GM19025 (cell line): ENCODE measurements at regions not wholly inside any gene's neighbourhood (a gene's known extent, or its start where the extent isn't known, plus 50 kb on each side); places are given as distances from the start of the nearest gene placed in this dataset.

Experiments used
- ATAC-seq: cut with Tn5 transposase; IDR thresholded peaks from one replicate; pipeline ENCODE4 v1.9.1; 2021; ENCODE audit warnings: mild to moderate bottlenecking, low read depth, moderate library complexity; ENCODE audit not compliant: unreplicated experiment

GRCh38 chr18:68469049-68469625, 245.8 kb downstream of the TMX3 start:
- no peak for ATAC-seq

GRCh38 chr18:68467957-68468356, 247.0 kb downstream of the TMX3 start:
- ATAC-seq, result no peak

DNA sequence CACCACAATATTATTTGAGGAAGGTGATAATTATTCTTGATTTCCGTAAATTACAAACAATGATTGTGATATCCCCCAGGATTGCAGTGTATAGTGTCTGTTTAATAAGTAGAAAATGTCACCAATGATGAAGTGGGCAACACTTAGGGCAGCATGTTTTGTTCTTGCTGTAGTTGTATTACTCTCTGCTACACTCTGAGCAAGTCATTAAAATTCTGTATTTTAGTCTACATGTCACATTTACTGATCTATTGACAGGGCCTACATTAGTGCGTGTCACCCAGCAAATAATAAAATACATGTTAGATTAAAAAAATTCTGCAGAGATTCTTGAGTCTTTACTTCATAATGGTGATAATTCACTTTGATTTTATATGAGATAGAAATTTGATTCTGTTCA, 247.6 kb downstream of the TMX3 start:
- ATAC-seq, result no peak

GRCh38 chr18:68466672-68467071, 248.2 kb downstream of the TMX3 start:
- ATAC-seq, result no peak

DNA sequence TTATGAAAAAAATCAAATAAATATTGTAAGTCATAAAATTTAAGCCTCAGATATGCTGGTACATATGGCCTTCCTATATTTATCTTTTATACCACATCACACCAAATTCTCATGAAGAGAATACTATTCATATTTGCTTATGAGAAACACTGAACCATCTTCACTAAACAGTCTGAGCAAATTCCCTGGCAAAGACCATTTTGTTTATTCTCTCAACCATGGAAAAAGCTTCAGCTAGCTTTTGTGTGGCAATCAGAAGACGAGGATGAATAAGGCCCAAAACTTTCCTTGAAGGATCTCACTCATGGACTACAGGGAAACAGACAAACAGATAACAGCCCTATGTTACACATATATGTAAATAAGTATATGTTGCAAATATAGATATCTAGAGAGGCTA, 252.1 kb downstream of the TMX3 start:
- ATAC-seq, result no peak

GRCh38 chr18:68462148-68462547, 252.8 kb downstream of the TMX3 start:
- no peak for ATAC-seq

DNA sequence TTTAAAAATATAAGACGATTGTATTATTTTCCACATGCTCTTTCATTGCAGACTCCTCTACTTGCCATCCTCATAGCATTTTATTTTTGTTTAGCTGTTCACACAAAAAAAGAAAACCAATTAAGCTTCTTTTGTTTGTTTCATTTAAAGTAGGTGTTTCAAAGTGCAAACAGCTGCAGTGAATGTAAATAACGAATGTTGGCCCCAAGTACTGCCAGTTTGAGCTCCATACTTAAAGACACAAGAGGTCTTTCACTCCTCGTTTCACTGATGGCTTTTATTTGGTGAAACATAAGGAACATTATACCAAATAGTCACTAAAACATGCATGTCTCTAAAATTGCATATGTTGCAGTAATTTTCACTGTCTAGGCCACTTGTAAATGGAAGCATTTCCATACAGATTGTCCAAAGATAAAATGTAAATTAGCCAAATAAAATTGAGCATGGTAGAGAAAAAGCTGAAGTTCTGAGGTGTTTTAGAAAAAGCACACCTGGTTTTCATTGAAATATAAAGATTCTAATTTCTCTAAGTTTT, 253.4 kb downstream of the TMX3 start:
- ATAC-seq, result no peak

- no peak for ATAC-seq
These were observed 254.9 kb downstream of the TMX3 start for GRCh38 chr18:68459968-68460367.

- no peak for ATAC-seq
These were observed 257.9 kb downstream of the TMX3 start for GRCh38 chr18:68456985-68457384.

GRCh38 chr18:68455229-68455603, 259.7 kb downstream of the TMX3 start:
- ATAC-seq, result no peak

- no peak for ATAC-seq
These were observed 260.2 kb downstream of the TMX3 start for GRCh38 chr18:68454511-68455228.

DNA sequence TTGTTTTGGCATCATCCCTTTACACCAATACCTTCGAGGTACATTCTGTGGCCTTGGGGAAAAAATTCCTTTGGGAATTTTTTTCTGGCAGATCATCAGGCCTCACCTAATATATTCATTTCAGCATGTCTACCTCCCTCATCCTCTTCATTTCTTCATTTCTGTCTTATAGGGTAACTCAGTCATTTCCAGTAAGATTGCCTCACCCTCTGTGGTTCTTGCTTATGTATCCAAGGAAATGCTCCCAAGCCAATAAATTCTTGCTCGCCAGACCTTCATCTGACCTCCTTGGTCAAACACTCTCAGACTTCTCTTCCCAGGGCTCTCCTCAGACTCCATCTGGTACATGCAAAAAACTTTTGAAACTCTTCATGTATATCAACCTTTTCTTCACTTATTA, 265.6 kb downstream of the TMX3 start:
- ATAC-seq, result no peak

DNA sequence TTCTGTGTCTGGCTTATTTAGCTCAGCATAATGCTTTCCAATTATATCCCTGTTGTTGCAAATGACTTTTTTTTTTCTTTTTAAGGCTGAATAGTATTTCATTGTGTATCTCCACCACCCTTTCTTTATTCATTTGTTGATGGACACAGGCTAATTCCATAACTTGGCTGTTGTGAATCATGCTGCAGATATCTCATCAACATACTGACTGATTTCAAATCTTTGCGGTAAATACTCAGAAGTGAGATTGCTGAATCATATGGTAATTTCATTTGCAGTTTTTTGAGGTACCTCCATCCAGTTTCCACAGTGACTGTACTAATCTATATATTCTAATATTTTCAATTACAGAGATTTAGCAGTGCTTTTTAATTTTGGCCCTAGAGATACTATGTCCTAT, 266.2 kb downstream of the TMX3 start:
- no peak for ATAC-seq

DNA sequence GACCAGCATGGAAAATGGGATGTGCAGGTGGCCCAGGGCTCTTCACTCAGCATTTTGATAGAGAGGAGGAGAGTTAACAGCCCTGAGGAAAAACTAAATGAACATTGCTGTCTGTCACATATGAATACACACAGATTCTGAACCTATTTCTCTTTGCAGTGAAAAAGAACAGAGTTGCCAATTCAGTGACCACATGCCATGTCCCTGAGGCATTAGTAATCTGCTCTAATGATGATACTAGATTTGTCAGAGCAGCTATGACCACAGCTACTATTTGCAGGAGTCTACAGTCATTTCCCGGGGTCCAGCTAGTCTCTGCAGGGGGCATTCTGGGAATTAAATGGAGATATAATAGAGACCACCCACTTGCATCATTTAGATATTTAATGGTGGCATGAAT, 267.6 kb downstream of the TMX3 start:
- ATAC-seq, result no peak

- no peak for ATAC-seq
These were observed 269.1 kb downstream of the TMX3 start for GRCh38 chr18:68445668-68446426.

- no peak for ATAC-seq
These were observed 269.8 kb downstream of the TMX3 start for GRCh38 chr18:68445136-68445535.

DNA sequence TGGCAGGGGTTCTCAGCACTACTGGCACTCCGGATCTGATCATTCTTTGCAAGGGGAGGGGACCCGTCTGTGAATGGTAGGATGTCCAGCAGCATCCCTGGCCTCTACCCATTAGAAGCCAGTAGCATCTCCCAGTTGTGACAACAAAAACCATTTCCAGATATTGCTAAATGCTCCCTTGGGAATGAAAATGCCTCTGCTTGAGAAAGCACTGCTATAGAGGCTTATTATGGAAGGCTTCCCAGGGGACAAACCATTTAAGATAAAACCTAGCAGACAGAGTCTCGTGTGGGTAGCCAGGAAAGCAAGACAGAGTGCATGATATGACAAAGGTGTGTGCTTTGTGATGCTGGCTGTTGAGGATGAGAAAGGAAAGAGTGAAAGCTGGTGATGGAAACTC, 273.7 kb downstream of the TMX3 start:
- ATAC-seq, result no peak

- no peak for ATAC-seq
These were observed 274.5 kb downstream of the TMX3 start for GRCh38 chr18:68440433-68440832.

DNA sequence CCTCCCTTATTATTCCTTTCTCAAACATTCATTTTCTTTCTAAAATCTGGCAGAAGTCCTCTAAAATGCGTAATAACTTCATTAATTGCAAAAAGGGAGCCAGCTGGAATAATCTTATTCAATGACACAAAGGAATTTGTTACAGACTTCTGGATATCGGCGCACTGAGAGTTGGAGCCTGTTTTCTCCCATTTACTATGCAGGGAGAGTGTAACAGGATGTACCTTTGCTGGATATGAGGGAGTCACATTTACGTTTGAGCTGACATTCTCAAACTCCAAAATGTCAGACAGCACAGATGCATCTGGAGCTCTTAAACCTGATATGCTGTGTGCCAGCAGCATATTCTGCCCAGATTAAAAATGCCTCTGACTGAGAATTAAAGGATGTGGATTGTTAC, 275.3 kb downstream of the TMX3 start:
- ATAC-seq, result no peak

DNA sequence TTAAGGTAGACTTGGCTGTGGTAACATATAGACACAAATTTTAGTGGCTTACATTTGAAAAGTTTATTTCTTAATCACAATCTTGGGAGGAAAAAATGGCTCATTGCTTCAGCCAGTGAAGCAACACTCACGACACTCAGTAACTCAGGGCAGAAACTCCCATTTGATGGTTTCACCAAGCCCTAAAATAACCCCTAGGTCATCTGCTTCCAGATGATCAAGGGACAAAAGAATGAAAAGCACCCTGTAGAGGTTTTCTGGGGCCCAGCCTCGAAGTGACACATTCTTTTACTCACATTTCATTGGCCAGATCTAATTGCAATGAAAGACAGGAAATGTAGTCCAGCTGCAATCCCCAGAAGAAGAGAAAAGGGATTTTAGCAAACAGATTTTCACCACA, 275.9 kb downstream of the TMX3 start:
- ATAC-seq, result no peak

GRCh38 chr18:68438536-68438935, 276.4 kb downstream of the TMX3 start:
- no peak for ATAC-seq

DNA sequence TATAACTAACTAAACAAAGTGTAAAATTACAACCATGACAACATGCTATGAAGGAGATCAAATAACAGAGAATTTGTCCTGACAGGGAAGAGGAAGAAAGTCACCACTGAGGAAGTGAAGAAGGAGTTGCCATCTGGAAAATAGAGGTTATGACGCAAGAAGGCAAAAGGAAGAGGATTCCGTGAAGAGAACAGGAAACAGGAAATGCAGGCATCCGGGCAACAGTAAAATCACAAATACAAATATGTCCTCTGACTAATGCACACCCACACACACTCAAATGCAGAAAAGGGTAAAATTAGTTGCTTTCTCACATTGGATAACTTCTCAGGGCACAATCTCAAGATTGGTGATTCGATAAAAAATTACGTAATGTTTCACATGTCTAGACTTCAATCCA, 278.4 kb downstream of the TMX3 start:
- no peak for ATAC-seq
